ENCODE measurements at regions not wholly inside any gene's neighbourhood (a gene's known extent, or its start where the extent isn't known, plus 50 kb on each side); places are given as distances from the start of the nearest gene placed in this dataset.
"Not testable (repeated sequence)": the region's sequence is repeated elsewhere in the genome, so short reads cannot be mapped to it uniquely, and the experiment has no call there.

- H3K4me3 ChIP-seq (ENCODE audit: low read depth, low read length): no peak overlapping the region
- TF ChIP-seq, protein P1, sequence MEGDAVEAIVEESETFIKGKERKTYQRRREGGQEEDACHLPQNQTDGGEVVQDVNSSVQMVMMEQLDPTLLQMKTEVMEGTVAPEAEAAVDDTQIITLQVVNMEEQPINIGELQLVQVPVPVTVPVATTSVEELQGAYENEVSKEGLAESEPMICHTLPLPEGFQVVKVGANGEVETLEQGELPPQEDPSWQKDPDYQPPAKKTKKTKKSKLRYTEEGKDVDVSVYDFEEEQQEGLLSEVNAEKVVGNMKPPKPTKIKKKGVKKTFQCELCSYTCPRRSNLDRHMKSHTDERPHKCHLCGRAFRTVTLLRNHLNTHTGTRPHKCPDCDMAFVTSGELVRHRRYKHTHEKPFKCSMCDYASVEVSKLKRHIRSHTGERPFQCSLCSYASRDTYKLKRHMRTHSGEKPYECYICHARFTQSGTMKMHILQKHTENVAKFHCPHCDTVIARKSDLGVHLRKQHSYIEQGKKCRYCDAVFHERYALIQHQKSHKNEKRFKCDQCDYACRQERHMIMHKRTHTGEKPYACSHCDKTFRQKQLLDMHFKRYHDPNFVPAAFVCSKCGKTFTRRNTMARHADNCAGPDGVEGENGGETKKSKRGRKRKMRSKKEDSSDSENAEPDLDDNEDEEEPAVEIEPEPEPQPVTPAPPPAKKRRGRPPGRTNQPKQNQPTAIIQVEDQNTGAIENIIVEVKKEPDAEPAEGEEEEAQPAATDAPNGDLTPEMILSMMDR (IDR thresholded peaks at IDR 0.05; ENCODE audit: borderline replicate concordance, insufficient read depth, low read depth, low read length): no peak
Observed at GRCh38 chr2:163949693-163950092, 213.9 kb upstream of the FIGN start.

GRCh38 chr2:163944347-163944737 is 208.5 kb upstream of the FIGN start:
- TF ChIP-seq, protein P1 (IDR thresholded peaks at IDR 0.05; ENCODE audit: borderline replicate concordance, insufficient read depth, low read depth, low read length): no peak

GRCh38 chr2:163943403-163944346 is 207.9 kb upstream of the FIGN start:
- H3K4me3 ChIP-seq (ENCODE audit: low read depth, low read length): no peak overlapping the region
- TF ChIP-seq, protein P1 (IDR thresholded peaks at IDR 0.05; ENCODE audit: borderline replicate concordance, insufficient read depth, low read depth, low read length): no peak

More at GRCh38 chr2:163944347-163944737, 208.5 kb upstream of the FIGN start:
- H3K4me3 ChIP-seq (ENCODE audit: low read depth, low read length): no peak overlapping the region

DNA sequence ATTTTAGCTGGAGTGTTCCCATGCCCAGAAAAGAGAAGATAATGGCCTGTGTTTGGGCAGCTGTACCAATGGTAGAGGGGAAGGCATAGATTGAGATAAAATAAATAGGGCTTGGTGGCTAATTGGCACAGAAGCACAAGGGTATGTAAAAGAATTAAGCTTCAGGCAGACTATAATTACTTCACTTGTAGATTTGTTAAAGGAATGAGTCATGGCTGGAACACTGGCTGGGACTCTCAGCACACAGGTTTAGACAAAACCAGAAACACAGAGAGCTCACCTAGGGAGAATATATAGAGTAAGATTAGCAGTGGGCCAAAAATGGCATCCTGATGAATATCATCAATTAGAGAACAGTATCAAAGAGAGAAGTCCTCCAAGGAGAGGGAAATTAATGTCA is 198.3 kb upstream of the FIGN start:
- no peak overlapping the region for H3K4me3 ChIP-seq (ENCODE audit: low read depth, low read length)
- TF ChIP-seq, protein P1 (IDR thresholded peaks at IDR 0.05; ENCODE audit: borderline replicate concordance, insufficient read depth, low read depth, low read length): no peak

DNA sequence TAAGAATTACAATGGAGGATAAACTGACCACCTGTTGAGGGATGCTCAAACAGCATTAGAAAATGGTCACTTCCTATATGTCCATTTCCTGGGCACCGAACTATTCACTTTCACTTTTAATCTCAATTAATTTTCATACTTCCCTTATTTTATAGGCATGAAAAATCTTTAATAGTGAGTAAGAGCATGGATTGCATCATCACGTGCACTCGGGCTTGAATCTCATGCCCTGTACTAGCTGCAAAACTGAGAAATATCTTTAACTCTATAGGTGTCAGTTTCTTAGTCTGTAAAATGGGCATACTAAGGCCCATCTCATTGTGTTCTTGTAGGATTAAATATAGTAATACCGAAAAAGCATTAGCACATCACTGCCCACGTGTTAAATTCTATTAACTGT is 183.9 kb upstream of the FIGN start:
- H3K4me3 ChIP-seq (ENCODE audit: low read depth, low read length): no peak overlapping the region
- TF ChIP-seq, protein P1 (IDR thresholded peaks at IDR 0.05; ENCODE audit: borderline replicate concordance, insufficient read depth, low read depth, low read length): no peak

DNA sequence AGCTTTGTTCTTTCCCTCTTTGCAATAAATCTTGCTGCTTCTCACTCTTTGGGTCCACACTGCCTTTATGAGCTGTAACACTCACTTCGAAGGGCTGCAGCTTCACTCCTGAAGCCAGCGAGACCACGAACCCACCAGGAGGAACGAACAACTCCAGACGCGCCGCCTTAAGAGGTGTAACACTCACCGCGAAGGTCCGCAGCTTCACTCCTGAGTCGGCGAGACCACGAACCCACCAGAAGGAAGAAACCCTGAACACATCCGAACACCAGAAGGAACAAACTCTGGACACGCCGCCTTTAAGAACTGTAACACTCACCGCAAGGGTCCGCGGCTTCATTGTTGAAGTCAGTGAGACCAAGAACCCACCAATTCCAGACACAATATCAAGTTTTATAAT is 178.7 kb upstream of the FIGN start:
- H3K4me3 ChIP-seq (ENCODE audit: low read depth, low read length): not testable (repeated sequence)

- H3K4me3 ChIP-seq (ENCODE audit: low read depth, low read length): not testable (repeated sequence)
Observed at GRCh38 chr2:163913532-163913944, 177.7 kb upstream of the FIGN start.

DNA sequence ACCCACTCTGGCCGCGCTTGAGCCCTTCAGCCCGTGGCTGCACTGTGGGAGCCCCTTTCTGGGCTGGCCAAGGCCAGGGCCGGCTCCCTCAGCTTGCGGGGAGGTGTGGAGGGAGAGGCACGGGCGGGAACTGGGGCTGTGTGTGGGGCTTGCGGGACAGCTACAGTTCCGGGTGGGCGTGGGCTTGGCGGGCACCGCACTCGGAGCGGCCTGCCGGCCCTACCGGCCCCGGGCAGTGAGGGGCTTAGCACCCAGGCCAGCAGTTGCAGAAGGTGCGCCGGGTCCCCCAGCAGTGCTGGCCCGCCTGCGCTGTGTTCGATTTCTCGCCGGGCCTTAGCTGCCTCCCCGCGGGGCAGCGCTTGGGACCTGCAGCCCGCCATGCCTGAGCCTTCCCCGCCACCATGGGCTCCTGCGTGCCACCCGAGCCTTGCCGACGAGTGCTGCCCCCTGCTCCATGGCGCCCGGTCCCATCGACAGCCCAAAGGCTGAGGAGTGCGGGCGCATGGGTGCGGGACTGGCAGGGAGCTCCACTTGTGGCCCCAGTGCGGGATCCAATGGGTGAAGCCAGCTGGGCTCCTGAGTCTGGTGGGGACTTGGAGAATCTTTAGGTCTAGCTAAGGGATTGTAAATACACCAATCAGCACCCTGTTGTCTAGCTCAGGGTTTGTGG is 173.7 kb upstream of the FIGN start:
- TF ChIP-seq, protein P1 (IDR thresholded peaks at IDR 0.05; ENCODE audit: borderline replicate concordance, insufficient read depth, low read depth, low read length): no peak
- H3K4me3 ChIP-seq (ENCODE audit: low read depth, low read length): no peak overlapping the region
